ENCODE measurements at regions not wholly inside any gene's neighbourhood (a gene's known extent, or its start where the extent isn't known, plus 50 kb on each side); places are given as distances from the start of the nearest gene placed in this dataset.

DNA sequence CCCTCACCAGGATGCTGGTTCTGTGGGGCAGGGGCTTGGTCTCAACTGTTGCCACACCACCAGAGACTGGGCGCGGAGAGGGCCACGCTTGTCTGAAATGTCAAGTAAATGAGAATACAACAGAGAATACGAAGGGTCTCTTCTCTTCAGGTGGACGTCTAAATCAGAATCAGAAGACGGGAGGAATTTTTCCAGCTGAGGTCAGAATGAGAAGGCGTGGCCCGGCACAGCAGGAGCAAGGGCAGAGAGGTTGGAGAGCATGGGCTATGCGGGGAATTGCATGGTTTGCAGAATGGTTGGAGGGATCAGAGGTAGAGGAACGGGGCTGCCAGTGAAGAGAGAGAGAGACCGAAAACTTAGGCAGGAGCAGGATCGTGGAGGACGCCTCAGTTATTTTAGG is 337.9 kb downstream of the QKI start:
- TF ChIP-seq, protein P1, sequence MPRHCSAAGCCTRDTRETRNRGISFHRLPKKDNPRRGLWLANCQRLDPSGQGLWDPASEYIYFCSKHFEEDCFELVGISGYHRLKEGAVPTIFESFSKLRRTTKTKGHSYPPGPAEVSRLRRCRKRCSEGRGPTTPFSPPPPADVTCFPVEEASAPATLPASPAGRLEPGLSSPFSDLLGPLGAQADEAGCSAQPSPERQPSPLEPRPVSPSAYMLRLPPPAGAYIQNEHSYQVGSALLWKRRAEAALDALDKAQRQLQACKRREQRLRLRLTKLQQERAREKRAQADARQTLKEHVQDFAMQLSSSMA (CRISPR knock-in tag; IDR thresholded peaks at IDR 0.05), result no peak
- TF ChIP-seq, protein P2, sequence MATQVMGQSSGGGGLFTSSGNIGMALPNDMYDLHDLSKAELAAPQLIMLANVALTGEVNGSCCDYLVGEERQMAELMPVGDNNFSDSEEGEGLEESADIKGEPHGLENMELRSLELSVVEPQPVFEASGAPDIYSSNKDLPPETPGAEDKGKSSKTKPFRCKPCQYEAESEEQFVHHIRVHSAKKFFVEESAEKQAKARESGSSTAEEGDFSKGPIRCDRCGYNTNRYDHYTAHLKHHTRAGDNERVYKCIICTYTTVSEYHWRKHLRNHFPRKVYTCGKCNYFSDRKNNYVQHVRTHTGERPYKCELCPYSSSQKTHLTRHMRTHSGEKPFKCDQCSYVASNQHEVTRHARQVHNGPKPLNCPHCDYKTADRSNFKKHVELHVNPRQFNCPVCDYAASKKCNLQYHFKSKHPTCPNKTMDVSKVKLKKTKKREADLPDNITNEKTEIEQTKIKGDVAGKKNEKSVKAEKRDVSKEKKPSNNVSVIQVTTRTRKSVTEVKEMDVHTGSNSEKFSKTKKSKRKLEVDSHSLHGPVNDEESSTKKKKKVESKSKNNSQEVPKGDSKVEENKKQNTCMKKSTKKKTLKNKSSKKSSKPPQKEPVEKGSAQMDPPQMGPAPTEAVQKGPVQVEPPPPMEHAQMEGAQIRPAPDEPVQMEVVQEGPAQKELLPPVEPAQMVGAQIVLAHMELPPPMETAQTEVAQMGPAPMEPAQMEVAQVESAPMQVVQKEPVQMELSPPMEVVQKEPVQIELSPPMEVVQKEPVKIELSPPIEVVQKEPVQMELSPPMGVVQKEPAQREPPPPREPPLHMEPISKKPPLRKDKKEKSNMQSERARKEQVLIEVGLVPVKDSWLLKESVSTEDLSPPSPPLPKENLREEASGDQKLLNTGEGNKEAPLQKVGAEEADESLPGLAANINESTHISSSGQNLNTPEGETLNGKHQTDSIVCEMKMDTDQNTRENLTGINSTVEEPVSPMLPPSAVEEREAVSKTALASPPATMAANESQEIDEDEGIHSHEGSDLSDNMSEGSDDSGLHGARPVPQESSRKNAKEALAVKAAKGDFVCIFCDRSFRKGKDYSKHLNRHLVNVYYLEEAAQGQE (IDR thresholded peaks at IDR 0.05; ENCODE audit: borderline replicate concordance in 1 of 2, low read depth in 1 of 2, low read length in 2 of 2), result no peak
- TF ChIP-seq POLR2A (IDR thresholded peaks at IDR 0.05; ENCODE audit: insufficient read depth in 1 of 2, low read depth in 2 of 2, low read length in 2 of 2), result no peak
- no peak for TF ChIP-seq CEBPB (IDR thresholded peaks at IDR 0.05; ENCODE audit: borderline replicate concordance, low read depth, low read length)
- no peak for TF ChIP-seq TCF7L2 (IDR thresholded peaks at IDR 0.05; ENCODE audit: low read depth, low read length)
- TF ChIP-seq, protein P3, sequence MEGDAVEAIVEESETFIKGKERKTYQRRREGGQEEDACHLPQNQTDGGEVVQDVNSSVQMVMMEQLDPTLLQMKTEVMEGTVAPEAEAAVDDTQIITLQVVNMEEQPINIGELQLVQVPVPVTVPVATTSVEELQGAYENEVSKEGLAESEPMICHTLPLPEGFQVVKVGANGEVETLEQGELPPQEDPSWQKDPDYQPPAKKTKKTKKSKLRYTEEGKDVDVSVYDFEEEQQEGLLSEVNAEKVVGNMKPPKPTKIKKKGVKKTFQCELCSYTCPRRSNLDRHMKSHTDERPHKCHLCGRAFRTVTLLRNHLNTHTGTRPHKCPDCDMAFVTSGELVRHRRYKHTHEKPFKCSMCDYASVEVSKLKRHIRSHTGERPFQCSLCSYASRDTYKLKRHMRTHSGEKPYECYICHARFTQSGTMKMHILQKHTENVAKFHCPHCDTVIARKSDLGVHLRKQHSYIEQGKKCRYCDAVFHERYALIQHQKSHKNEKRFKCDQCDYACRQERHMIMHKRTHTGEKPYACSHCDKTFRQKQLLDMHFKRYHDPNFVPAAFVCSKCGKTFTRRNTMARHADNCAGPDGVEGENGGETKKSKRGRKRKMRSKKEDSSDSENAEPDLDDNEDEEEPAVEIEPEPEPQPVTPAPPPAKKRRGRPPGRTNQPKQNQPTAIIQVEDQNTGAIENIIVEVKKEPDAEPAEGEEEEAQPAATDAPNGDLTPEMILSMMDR (CRISPR knock-in tag; IDR thresholded peaks at IDR 0.05), result no peak

Data from HepG2 (cell line).